CD4-positive, alpha-beta T cell (primary cell): ENCODE measurements at regions not wholly inside any gene's neighbourhood (a gene's known extent, or its start where the extent isn't known, plus 50 kb on each side); places are given as distances from the start of the nearest gene placed in this dataset.

Experiments used
- ATAC-seq: fragments of 200-7000 bp; cut with Tn5 transposase; one replicate; pipeline ENCODE4 v1.10.0; 2022; ENCODE audit warnings: mild to moderate bottlenecking; ENCODE audit not compliant: poor library complexity
- CTCF ChIA-PET: fragments of 350-600 bp; sonication (Branson Sonifier 250); formaldehyde crosslinking; loops from one replicate; lab custom pipeline; 2021; ENCODE audit warnings: antibody characterized with exemption, inconsistent platforms; lab: Charles Lee
- POLR2A ChIA-PET: fragments of 350-600 bp; sonication (Branson Sonifier 250); formaldehyde crosslinking; loops from one replicate; lab custom pipeline; 2021; ENCODE audit warnings: antibody characterized with exemption, inconsistent platforms; lab: Charles Lee
- DNase-seq, 14 experiments: peaks; one replicate each; pipeline ENCODE4 v3.0.0-alpha.2; 2013 to 2020; ENCODE audit warnings: mixed read lengths in 2 of 14
- H3K27ac ChIP-seq, 2 donors: one replicate each; pipeline versions ENCODE4 v1.5.1 to v1.7.0; 2013; ENCODE audit warnings: low read length in 2 of 2, low read depth in 1 of 2, mild to moderate bottlenecking in 1 of 2
- H3K27me3 ChIP-seq, 2 experiments: 1 replicate in 1 of 2; 2 replicates in 1 of 2; pipeline versions ENCODE4 v1.6.1 to v1.7.0; 2013; ENCODE audit warnings: low read length in 2 of 2, control low read depth in 1 of 2, mild to moderate bottlenecking in 1 of 2, moderate library complexity in 1 of 2; ENCODE audit not compliant: insufficient read depth in 2 of 2, control insufficient read depth in 1 of 2
- H3K36me3 ChIP-seq: one replicate; pipeline ENCODE4 v1.6.1; 2013; ENCODE audit warnings: low read length, control low read depth; ENCODE audit not compliant: insufficient read depth
- H3K4me1 ChIP-seq: one replicate; pipeline ENCODE4 v1.6.1; 2013; ENCODE audit warnings: low read length, control low read depth; ENCODE audit not compliant: insufficient read depth
- H3K4me3 ChIP-seq: one replicate; pipeline ENCODE4 v1.5.1; 2013; ENCODE audit warnings: mild to moderate bottlenecking, low read length, moderate library complexity
- H3K9me3 ChIP-seq, 2 experiments: 1 replicate in 1 of 2; 2 replicates in 1 of 2; pipeline versions ENCODE4 v1.6.1 to v1.7.0; 2013; ENCODE audit warnings: low read length in 2 of 2, mild to moderate bottlenecking in 2 of 2, control low read depth in 1 of 2, moderate library complexity in 1 of 2; ENCODE audit not compliant: control insufficient read depth in 1 of 2, insufficient read depth in 1 of 2
- H3K27ac Mint-ChIP-seq: one replicate; pipeline ENCODE4 v1.8.0; 2020; ENCODE audit warnings: mixed read lengths
- H3K27me3 Mint-ChIP-seq: one replicate; pipeline ENCODE4 v1.8.0; 2021; ENCODE audit warnings: mixed read lengths
- H3K36me3 Mint-ChIP-seq: one replicate; pipeline ENCODE4 v1.8.0; 2021; ENCODE audit warnings: low read depth, mixed read lengths
- H3K4me1 Mint-ChIP-seq: one replicate; pipeline ENCODE4 v1.8.0; 2021; ENCODE audit warnings: low read depth, mixed read lengths
- H3K4me3 Mint-ChIP-seq: one replicate; pipeline ENCODE4 v1.8.0; 2020; ENCODE audit warnings: mild to moderate bottlenecking, mixed read lengths
- H3K9me3 Mint-ChIP-seq: one replicate; pipeline ENCODE4 v1.8.0; 2020; ENCODE audit warnings: mixed read lengths
- CTCF ChIP-seq: fragments of 200-600 bp; IDR thresholded peaks from one replicate; pipeline ENCODE4 v1.8.0; 2022; ENCODE audit warnings: antibody characterized with exemption, mild to moderate bottlenecking
- intact Hi-C, 2 experiments: fragments of 100-400 bp; cut with DNase I in 1 of 2; cut with micrococcal nuclease in 1 of 2; formaldehyde crosslinking; loops; one replicate each; pipeline versions ENCODE4 v1.15.1 to v1.9.0; 2023 to 2025; cut with DNase I, micrococcal nuclease

GRCh38 chr6:122302067-122302466, 97.4 kb upstream of the HSF2 start:
- peaks cover 7% of the 10 kb centered on the region for H3K27me3 Mint-ChIP-seq
- ChIA-PET POLR2A (no interaction called here), CTCF (no interaction called here)
- H3K4me1 Mint-ChIP-seq, result no peaks in the 10 kb centered on the region
- no peak for ATAC-seq
- no peak for DNase-seq
- no peak overlapping the region for H3K27ac Mint-ChIP-seq
- H3K9me3 ChIP-seq, result peaks cover 0 to 4% of the 10 kb centered on the region in 2 experiments
- H3K36me3 ChIP-seq, result no peaks in the 10 kb centered on the region
- H3K4me1 ChIP-seq, result no peaks in the 10 kb centered on the region
- no peak overlapping the region for H3K4me3 ChIP-seq
- H3K9me3 Mint-ChIP-seq, result peaks cover 4% of the 10 kb centered on the region
- no peak overlapping the region for H3K27ac ChIP-seq
- intact Hi-C loops, result no loop called here
- no peak overlapping the region for H3K4me3 Mint-ChIP-seq
- H3K27me3 ChIP-seq, result no peaks in the 10 kb centered on the region
- TF ChIP-seq CTCF, result no peak
- no peaks in the 10 kb centered on the region for H3K36me3 Mint-ChIP-seq

- H3K9me3 ChIP-seq, result peaks cover 8 to 15% of the 10 kb centered on the region in 2 experiments
- H3K4me1 ChIP-seq, result no peaks in the 10 kb centered on the region
- Mint-ChIP-seq H3K36me3 (no peaks in the 10 kb centered on the region), H3K9me3 (peaks cover 8% of the 10 kb centered on the region), H3K4me3 (no peak overlapping the region), H3K27me3 (peaks cover 24% of the 10 kb centered on the region), H3K27ac (no peak overlapping the region), H3K4me1 (no peaks in the 10 kb centered on the region)
- no peak overlapping the region for H3K4me3 ChIP-seq
- CTCF ChIA-PET, result no interaction called here
- H3K27me3 ChIP-seq, result no peaks in the 10 kb centered on the region
- H3K36me3 ChIP-seq, result no peaks in the 10 kb centered on the region
- H3K27ac ChIP-seq, result no peak overlapping the region
- no peak for ATAC-seq
- POLR2A ChIA-PET, result no interaction called here
- no peak for DNase-seq
- no peak for TF ChIP-seq CTCF
- intact Hi-C loops, result no loop called here
These were observed 91.9 kb upstream of the HSF2 start for GRCh38 chr6:122307577-122307976.

- DNase-seq (no peak), ATAC-seq (no peak)
- TF ChIP-seq CTCF, result no peak
- intact Hi-C loops, result no loop called here
- CTCF ChIA-PET, result no interaction called here
- no peak overlapping the region for H3K27ac ChIP-seq
- H3K4me1 Mint-ChIP-seq, result no peaks in the 10 kb centered on the region
- no peak overlapping the region for H3K27ac Mint-ChIP-seq
- H3K4me1 ChIP-seq, result no peaks in the 10 kb centered on the region
- POLR2A ChIA-PET, result no interaction called here
- no peaks in the 10 kb centered on the region for H3K27me3 ChIP-seq
- peaks cover 24% of the 10 kb centered on the region for H3K27me3 Mint-ChIP-seq
- H3K4me3 ChIP-seq, result no peak overlapping the region
- H3K9me3 ChIP-seq, result peaks cover 8 to 15% of the 10 kb centered on the region in 2 experiments
- H3K4me3 Mint-ChIP-seq, result no peak overlapping the region
- H3K9me3 Mint-ChIP-seq, result peaks cover 8% of the 10 kb centered on the region
- H3K36me3 Mint-ChIP-seq, result no peaks in the 10 kb centered on the region
- H3K36me3 ChIP-seq, result no peaks in the 10 kb centered on the region
These were observed 91.4 kb upstream of the HSF2 start for GRCh38 chr6:122308074-122308473.
